ENCODE measurements at regions not wholly inside any gene's neighbourhood (a gene's known extent, or its start where the extent isn't known, plus 50 kb on each side); places are given as distances from the start of the nearest gene placed in this dataset.

DNA sequence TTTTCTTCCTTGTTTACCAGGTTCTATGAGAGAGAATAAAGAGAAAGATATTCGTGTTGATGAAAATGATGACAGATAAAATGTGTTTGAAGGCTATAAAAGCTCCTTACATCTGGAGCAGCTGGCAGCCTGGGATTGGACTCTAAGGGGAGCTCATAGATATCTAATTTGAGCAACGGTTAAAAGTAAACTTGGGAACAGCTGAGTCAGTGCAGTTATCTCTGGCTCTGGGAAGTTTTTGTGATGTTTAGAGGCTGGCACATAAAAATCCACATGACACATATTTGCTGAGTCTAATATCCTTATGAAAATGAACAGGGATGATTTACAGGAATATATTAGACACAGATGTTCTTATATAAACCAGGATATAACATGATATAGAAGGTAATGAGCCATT lies 331.8 kb upstream of the TENM3 start:
- no peak for DNase-seq

DNA sequence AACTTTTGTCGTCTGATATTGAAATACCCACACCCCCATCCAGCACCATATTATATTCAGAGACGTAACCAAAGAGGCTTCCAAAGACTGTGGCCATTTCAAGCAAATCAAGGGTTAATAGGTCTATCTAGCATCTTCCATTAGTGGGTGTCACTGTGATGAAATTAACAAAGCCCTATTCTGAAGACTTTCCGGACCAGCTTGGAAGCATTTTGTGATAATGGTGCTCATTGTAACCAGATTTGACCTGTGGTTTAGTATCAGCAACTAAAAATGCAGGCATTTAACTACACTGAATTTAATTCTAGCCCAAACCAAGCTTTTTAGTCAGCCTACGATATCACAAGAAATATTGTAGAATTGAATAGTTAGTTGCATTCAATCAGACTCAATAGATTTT lies 309.7 kb upstream of the TENM3 start:
- DNase-seq = no peak

DNA sequence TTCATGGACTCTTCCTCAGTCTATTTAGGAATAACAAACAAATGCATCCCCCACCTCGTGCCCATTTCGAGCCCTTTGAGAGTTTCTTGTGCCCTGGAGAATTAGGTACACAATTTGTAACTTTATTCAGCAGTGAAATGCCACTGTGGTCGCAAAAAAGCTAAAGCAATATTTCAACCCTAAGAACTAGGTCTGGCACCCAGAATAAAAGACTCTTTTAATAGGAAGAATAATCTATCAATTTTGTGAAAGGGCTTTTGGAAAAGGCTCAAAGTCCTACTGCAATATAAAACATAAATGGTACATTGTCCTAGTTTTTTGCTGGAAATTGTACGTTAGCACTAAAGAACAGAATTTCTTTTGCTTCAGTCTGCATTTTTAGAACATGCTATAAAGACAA lies 304.6 kb upstream of the TENM3 start:
- DNase-seq = no peak

DNA sequence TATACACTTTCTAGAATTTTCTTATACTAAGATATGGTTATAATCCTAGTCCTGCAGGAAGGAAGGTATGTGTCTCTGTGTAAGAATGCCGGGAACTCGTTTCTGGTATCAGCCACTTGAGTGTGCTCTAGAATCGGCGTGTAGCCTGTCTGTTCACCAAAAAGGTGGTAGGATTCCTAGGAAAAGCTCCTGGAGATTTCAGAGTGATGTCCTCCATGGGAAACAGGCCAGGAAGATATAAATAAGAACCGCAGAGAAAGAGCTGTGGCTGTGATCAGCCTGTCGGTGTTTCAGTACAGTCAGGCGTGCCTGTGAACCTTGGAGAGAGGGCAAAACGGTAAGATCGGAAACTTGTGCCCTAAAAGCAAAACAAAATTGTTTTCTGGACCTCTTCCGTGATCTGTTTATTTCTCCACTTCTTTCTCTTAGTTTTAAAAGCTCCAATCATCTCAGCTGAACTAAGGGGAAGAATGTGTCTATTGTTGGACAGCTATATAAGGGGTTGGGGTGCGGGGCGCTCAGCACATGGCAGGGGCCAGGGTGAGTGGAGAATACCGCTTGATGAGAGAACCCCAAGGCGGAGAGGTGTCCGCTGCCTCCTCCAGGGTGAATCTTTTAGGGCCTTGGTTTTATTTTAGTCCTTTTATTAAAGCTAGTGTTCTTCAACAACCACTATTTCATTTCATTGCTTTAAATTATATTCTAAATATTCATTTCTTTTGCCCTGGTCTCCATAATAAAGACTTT lies 303.8 kb upstream of the TENM3 start:
- no peak for DNase-seq

DNA sequence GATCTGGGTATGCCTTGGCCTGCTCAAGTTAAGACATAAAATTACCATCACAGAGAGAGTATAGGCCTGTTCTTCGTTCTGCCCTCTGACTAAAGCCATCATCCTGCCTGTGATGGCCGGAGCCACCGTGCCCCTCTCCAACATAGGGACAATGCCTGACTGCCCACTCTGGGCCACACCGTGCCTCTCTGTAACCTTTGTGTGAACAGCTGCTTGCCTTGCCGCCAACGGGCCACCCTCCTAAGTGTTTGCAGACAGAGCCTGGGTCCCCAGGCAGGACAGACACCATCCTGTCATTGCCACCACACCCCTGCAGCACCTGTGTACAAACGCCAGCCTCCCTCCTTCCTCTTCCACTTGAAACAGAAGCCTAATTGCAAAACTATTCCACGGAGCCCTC lies 298.7 kb upstream of the TENM3 start:
- DNase-seq = no peak

DNA sequence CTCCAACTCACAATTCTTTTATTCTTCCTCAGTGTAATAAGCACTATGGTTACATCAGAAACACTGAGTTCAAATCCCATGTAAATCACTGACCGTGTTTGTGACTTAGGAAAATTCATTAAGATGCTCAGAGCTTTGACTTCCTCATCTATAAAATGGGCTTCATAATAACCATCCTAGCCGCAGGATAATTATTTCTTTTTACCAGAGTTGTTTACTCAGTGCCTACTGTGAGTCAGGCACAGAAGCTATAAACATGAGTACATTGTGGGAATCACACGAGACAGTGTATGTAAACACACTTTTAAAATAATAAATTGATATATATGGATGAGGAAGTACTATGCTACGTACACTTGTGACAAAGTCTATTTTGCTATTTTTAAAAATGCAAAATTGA lies 296.3 kb upstream of the TENM3 start:
- no peak for DNase-seq

DNA sequence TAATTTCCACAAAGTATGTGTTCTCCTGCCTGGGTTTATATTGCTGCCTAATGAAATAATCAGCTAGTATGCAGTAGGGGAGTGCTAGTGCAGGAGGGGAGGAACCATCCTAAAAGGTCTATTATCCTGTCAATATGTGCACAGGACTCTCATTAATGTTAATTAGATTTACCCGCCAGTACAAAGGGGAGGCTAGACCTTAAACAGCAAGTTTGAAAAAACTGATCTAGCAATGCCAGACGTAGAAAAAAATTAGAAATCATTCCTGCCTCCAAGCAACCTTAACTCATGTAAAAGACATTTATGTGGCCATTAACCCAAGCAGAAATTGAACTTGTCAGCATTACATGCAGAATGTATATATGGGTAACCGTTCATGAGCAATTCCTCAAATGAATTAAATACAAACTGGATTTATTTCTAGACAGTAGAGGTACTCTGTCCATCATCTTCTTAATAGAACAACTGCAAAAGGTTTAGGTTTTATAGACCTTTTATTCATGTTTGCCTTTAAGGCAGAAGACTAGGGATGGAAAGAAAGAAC lies 294.3 kb upstream of the TENM3 start:
- DNase-seq = no peak

DNA sequence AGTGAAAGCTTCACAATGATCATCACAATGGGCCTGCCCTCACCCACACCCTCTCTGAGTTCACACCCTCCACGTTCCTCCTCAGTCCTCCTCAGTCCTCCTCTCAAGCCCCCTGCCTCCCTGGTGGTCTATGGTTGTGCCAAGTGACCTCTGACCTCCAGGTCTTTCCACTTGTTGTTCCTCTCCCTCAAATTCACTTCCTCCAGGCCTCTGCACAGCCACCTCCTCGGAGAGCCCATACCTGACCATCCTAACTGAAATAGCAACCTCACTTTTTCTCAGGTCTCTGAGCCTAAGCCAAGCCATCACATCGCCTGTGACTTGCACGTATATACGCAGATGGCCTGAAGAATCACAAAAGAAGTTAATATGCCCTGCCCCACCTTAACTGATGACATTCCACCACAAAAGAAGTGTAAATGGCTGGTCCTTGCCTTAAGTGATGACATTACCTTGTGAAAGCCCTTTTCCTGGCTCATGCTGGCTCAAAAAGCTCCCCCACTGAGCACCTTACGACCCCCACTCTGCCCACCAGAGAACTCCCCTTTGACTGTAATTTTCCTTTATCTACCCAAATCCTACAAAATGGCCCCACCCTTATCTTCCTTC lies 293.4 kb upstream of the TENM3 start:
- no peak for DNase-seq

DNA sequence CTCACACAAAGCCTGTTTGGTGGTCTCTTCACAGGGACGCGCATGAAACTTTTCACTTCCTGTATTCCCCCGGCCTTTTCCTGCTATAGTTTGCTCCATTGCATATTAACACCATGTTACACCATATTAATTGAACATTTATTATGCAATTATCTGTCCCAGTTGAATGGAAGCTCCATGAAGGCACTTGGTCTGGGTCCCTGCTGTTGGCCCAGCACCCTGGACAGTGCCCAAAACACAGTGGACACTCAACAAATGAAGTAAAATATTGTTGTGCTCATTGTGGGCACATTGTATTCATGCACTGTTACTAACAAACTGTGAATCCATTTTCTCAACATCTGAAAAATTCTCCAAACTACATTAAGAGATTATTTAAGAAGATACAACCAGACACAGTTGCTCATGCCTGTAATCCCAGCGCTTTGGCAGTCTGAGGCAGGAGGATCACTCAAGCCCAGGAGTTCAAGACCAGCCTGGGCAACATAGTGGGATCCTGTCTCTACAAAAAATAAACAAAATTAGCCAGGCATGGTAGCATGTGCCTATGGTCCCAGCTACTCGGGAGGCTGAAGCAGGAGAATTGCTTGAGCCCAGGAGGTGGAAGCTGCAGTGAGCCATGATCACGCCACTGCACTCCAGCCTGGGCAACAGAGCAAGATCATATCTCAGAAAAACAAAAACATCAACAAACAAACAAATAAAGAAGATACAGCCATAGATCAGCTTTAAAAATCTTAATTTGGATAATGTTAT lies 292.7 kb upstream of the TENM3 start:
- DNase-seq = no peak

DNA sequence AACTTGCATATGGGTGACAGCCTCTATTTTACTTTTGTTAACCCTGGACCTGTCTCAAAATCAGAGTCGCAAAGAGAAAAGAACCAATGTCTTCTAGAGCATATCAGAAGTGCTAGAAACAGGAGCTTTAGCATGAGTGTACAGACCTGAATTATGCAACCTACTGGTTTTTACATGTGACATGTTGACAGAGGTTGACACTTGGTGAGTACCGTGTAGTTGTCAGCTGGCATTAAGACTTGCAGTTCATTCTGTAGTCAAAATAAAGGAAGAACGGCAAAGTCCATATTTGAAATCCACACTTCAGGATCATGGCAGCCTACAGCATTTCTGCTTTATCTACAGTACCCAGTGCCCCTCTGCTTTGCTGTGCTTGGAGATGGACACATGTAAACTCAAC lies 291.9 kb upstream of the TENM3 start:
- DNase-seq = no peak

DNA sequence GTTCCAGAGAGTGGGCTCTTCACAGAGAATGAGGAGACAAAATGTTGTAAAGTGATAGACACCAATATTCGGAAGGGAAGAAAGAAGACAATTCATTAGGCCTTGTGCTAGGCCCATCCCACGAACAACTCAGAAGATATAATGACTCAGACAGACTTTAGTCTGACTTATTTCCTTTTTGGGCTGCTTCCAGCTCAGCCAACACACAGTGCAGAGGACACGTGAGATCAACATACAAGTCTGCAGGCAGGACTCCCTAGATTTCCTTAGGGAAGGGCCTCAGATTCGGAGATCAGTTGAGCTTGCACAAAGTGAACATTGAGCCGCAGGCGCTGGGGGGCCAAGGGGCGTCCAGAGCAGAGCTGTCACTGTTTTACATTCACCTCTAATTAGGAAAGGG lies 290.7 kb upstream of the TENM3 start:
- no peak for DNase-seq

DNA sequence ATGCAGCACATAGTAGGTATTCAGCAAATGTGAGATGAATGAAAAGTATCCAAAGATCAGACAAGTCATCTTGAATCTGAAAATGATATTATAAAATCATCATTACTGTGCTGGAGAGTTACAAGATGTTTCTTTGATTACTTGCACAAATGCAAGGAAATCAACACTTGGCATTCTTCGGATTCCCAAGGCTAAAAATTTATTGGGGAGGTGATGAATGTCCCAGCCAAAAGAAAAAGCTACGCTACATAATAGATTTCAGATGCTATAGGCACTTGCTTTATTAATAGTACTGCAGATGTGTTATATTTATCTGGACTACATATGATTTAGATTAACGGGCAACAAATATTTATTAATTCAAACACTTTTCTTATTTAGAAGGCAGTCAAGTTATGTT lies 286.7 kb upstream of the TENM3 start:
- DNase-seq = no peak

DNA sequence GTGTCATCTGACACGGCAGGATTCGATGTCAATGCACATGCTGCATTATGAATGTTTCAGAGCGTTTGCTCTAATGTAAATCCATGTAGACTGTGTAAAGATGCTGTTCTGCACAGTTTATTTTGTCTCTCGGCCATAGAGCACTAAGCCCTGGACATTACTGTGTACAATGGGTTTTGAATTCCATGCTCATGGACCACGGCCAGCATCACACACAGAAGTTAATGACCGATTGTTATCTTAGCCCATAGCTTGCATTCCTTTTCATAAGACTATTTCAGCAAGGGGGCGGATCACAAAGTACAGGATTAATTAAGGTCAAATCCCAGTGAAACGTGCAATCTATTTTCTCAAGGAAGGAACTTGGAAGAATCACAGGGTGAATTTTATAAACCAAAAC lies 286.1 kb upstream of the TENM3 start:
- DNase-seq = no peak

DNA sequence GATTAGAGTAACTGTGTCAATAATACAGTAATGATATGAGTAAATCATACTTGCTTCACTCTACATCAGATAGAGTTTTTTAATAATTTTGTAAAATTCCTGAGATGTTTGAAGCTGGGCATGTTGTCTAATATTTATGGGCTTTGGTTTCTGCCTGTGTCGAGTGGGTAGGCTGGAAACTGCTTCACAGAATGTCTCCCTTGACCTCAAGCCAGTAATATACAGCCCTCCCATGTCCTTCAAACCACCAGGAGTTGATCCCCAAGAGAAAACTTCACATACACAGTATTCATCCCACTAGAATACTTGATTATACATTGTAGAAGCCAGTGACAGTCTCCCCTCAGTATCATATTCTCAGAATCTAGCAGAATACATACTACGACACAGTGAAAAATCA lies 284.8 kb upstream of the TENM3 start:
- DNase-seq = no peak

DNA sequence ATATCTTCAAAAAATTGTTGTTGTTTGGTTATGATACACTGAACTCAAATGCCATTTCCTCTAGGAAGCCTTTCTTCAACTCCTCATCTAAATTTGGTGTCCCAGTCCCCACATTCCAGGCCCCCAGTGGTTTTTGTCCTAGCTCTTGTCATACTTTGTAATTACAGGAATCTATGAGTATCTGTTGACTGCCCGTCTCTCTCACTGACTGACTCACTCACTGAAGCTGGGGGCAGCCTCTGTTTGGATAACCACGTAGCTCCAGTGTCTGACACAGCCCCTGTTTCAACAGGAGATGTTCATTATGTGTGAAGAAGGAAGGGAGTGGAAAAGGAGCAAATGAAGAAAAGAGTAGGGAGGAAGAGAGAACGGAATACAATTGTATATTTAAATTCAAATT lies 284.1 kb upstream of the TENM3 start:
- DNase-seq = no peak

DNA sequence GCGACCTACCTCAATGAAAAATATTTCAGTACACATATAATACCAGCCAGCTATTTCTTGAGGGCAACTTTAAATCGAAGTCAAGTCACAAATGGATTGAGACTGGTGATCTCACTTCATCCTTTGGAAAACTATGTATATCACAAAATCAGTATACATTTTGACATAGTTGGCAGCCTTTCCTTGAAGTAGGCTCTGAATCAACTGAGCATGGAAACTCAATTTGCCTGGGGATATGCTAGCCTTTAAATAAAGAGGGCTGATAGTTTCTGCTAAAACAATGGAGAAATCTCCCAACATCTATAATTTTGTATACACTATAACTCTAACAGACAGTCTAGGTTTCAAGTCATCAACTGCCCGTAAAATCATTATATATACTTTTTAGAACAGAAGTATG lies 282.8 kb upstream of the TENM3 start:
- DNase-seq = no peak

DNA sequence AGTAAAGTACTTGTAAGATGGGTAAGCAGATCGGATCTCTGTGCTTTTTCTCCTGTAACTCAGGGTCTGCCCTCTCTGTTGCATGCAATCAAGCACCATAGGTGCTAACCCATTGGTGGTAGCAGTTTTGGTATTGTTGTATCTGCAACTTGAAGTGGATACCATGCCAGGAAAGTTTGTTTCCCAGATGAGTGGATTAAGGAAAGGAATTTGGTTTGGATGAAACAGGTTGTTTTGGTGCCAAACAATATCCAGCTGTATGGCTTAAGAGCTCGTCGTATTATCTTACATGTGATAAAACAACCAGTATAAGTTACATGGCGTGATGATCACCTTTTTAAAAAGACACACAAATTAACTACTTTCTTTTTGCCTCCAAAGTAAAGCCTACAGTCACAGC lies 280.9 kb upstream of the TENM3 start:
- no peak for DNase-seq

DNA sequence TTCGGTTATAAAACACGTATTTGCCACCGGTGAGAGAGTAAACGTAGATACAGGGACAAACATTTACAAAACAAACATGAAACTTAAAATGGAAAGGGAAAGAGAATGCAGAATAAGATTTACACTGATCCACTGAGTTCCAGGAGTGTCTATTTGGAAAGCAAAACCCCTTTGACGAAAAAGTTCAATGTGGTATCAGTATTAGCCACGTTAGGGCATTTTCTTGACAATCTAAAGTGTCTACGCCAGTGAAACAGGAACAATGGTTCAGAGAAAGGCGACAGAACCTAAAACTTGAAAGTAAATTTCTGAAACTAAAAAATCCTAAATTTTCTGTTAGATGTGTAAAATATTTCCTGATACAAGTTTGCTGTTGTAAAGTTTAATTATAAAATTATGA lies 278.5 kb upstream of the TENM3 start:
- no peak for DNase-seq

DNA sequence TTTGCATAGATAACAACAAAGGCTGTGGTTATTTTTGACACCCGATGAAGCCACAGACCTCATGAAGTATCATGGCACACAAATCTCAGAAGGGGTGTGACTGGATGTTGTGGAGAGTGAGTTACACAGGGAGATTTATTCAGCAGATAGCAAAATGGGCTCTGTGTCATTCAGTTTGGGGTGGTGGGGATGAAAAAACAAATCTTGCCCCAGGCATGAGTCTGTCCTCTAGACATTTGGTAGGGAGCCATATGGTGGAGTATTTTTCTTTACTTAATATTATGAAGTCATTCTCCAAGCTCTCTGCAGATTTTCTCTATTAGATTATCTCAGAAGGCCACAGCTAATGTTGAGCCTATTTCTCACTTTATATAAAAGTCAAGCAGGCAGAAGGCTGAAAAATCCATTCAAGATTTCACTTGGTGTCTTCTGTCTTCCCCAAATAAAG lies 277.1 kb upstream of the TENM3 start:
- no peak for DNase-seq

DNA sequence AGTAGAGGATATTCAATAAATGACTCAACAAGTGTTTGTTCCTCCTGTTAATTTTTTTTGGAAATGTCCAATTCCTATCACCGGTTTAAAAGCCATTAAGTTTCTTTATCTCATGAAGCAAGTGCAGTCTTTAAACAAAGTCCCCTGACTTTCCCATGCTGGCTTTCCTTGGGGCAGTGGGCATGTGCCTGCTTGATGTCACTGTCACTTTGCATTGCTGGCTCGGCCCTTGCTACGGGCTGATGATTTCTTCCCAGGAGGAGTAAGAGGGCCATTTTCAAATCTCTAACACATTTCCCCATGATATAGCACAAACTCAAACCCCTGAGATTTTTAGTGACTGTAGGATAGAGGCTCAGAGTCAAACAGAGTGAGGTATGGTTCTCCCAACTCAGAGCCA lies 275.8 kb upstream of the TENM3 start:
- no peak for DNase-seq

DNA sequence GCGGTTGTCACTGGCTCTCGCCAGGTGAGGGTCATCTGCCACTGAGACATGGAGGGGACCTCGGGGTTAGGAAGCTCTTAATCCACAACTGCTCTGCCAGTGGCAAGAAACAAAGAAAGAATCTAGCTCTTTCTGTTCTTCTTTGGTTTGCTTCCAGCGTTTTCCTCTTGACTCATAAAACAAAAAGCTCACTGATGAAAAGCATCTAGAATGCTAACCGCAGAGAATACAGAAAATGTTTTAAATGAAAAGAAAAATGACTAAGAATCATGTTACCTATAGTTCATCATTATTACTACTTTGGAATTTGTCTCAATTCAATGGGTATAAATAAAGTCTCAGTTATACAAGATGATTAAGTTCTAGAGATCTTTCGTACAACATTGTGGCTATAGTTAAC lies 274.8 kb upstream of the TENM3 start:
- no peak for DNase-seq

DNA sequence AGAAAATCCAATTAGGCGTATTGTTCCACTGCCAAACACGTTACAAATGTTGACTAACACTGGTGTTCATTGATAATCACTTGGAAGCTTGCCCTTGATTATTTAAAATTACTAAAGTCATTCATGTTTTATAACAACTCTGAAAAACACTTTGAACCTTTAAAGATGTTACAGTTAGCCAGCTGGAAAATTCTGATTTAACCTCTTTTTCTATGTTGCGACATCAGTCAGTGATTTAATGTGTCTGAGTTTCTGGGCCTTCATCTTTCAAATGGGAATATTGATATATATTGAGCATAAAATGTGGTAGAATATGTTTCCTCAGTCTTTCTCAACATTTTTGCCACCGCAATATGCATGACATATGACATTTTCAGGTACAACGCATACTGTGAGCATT lies 274.1 kb upstream of the TENM3 start:
- no peak for DNase-seq

DNA sequence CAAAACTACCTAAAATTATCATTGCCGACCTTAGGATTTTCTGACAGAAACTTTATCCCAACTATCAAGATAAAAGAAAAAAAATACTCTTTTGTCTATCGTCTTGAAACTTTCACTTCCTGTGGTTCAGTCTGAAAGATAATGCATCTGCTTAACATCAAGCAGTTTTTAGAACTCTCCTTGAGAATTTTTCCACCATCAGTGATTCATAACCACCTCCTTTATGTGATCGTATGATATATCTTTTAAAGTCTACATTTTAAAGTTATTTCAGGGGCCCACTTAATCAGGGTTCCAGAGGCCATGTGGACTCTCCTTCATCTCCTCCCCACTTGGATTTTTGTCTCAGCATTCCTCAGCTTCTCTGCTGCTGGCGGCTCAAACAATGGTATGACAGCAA lies 272.8 kb upstream of the TENM3 start:
- no peak for DNase-seq

DNA sequence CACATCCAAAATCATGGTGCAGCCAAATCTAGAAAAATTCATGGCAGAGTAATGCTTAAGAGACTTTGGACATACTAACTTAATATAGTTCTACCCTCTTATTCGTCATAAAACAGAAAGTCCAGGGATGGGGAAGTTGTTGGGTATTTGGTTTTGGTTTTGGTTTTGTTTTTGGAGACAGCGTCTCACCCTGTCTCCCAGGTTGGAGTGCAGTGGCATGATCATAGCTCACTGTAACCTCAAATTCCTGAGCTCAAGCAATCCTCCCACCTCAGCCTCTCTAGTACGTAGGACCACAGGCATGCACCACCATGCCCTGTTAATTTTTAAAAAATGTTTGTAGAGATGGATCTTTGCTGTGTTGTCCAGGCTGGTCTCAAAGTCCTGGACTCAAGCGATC lies 271.8 kb upstream of the TENM3 start:
- DNase-seq = no peak

All from activated naive CD4-positive, alpha-beta T cell (primary cell).